Brain microvascular endothelial cell (primary cell): ENCODE measurements at regions not wholly inside any gene's neighbourhood (a gene's known extent, or its start where the extent isn't known, plus 50 kb on each side); places are given as distances from the start of the nearest gene placed in this dataset.

Experiments used
- DNase-seq: peaks from one replicate; pipeline ENCODE4 v3.0.0-alpha.2; 2020
- H3K27ac ChIP-seq: fragments of 250-450 bp; sonication (Bioruptor Pico); 2 replicates; pipeline ENCODE4 v1.5.1; 2020; ENCODE audit warnings: mild to moderate bottlenecking, moderate library complexity
- H3K27me3 ChIP-seq: fragments of 250-450 bp; sonication (Bioruptor Pico); replicated peaks from 2 replicates; pipeline ENCODE4 v1.5.1; 2020; ENCODE audit warnings: mild to moderate bottlenecking
- H3K36me3 ChIP-seq: fragments of 250-450 bp; sonication (Bioruptor Pico); replicated peaks from 2 replicates; pipeline ENCODE4 v1.5.1; 2020; ENCODE audit warnings: mild to moderate bottlenecking
- H3K4me3 ChIP-seq: 2 replicates; pipeline ENCODE4 v1.5.1; 2011; ENCODE audit warnings: low read depth, mild to moderate bottlenecking, control low read depth, low read length, moderate library complexity
- CTCF ChIP-seq: IDR thresholded peaks from 2 replicates; pipeline ENCODE4 v1.5.1; 2011; ENCODE audit warnings: low read depth, mild to moderate bottlenecking, moderate library complexity, low read length, control low read depth, inconsistent platforms; ENCODE audit errors: missing control alignments
- in situ Hi-C: cut with HindIII; loops from 2 replicates; pipeline ENCODE4 v1.10.0; 2017; ENCODE audit warnings: low sequenced_read_pairs, low pct_ligation_motif_present

GRCh38 chr10:76642358-76642757 lies 995.2 kb downstream of the KCNMA1 start:
- Histone ChIP-seq H3K27me3 (no peaks in the 10 kb centered on the region), H3K4me3 (no peak overlapping the region), H3K27ac (no peak overlapping the region), H3K36me3 (no peaks in the 10 kb centered on the region)
- no peak for DNase-seq
- in situ Hi-C loops = no loop called here
- no peak for TF ChIP-seq CTCF

GRCh38 chr10:76641215-76641614 lies 996.4 kb downstream of the KCNMA1 start:
- H3K36me3 ChIP-seq = no peaks in the 10 kb centered on the region
- no peak for DNase-seq
- H3K27me3 ChIP-seq = no peaks in the 10 kb centered on the region
- H3K27ac ChIP-seq = no peak overlapping the region
- H3K4me3 ChIP-seq = no peak overlapping the region
- in situ Hi-C loops = no loop called here
- TF ChIP-seq CTCF = no peak

GRCh38 chr10:76640806-76641205 lies 996.8 kb downstream of the KCNMA1 start:
- no peaks in the 10 kb centered on the region for H3K27me3 ChIP-seq
- DNase-seq = no peak
- TF ChIP-seq CTCF = no peak
- in situ Hi-C loops = no loop called here
- H3K4me3 ChIP-seq = no peak overlapping the region
- H3K27ac ChIP-seq = no peak overlapping the region
- no peaks in the 10 kb centered on the region for H3K36me3 ChIP-seq

- Histone ChIP-seq H3K36me3 (no peaks in the 10 kb centered on the region), H3K4me3 (no peak overlapping the region), H3K27ac (no peak overlapping the region), H3K27me3 (no peaks in the 10 kb centered on the region)
- DNase-seq = no peak
- TF ChIP-seq CTCF = peak; percentile 72
- in situ Hi-C loops = no loop called here
Observed at GRCh38 chr10:76632767-76633051, 1004.9 kb downstream of the KCNMA1 start.

- no peaks in the 10 kb centered on the region for H3K36me3 ChIP-seq
- no peak overlapping the region for H3K27ac ChIP-seq
- peak overlapping the region; percentile 31 for H3K4me3 ChIP-seq
- in situ Hi-C loops = no loop called here
- TF ChIP-seq CTCF = no peak
- H3K27me3 ChIP-seq = no peaks in the 10 kb centered on the region
- no peak for DNase-seq
Observed at GRCh38 chr10:76631884-76632766, 1005.5 kb downstream of the KCNMA1 start.
